ENCODE measurements at regions not wholly inside any gene's neighbourhood (a gene's known extent, or its start where the extent isn't known, plus 50 kb on each side); places are given as distances from the start of the nearest gene placed in this dataset.

GRCh38 chr7:146002431-146003078, 114.0 kb upstream of the CNTNAP2 start:
- no peaks in the 10 kb centered on the region for H3K4me1 ChIP-seq (replicated peaks in 1 of 2; ENCODE audit: control insufficient read depth in 2 of 2, insufficient read depth in 2 of 2, low read length in 2 of 2)
- FAIRE-seq = no peak
- 16% methylated on average over 8 of the region's 8 CpGs for WGBS (ENCODE audit: insufficient coverage, low coverage, missing lambda C conversion rate)
- no peak overlapping the region for H3K4me2 ChIP-seq (ENCODE audit: insufficient read depth, low read length)
- no peaks in the 10 kb centered on the region for H4K20me1 ChIP-seq (replicated peaks; ENCODE audit: control insufficient read depth, insufficient read depth, low read length)
- no peak overlapping the region for H3K9ac ChIP-seq (ENCODE audit: insufficient read depth in 1 of 2, low read depth in 2 of 2, low read length in 2 of 2)
- no peak overlapping the region for H3K4me3 ChIP-seq
- H3K79me2 ChIP-seq (ENCODE audit: control insufficient read depth, insufficient read depth, low read length) = no peaks in the 10 kb centered on the region; the same call in 2 of the 3 replicates
- no TSS peak for BruUV-seq (replicated peaks)
- intact Hi-C loops (cut with micrococcal nuclease) (no loop called here), in situ Hi-C loops (cut with MboI) (no loop called here)
- H3K36me3 ChIP-seq (ENCODE audit: control insufficient read depth, insufficient read depth, low read length) = no peaks in the 10 kb centered on the region
- H2AFZ ChIP-seq (ENCODE audit: low read depth, low read length) = no peak overlapping the region
- H3K27me3 ChIP-seq (ENCODE audit: control insufficient read depth in 2 of 2, insufficient read depth in 2 of 2, low read length in 2 of 2) = no peaks in the 10 kb centered on the region
- ChIA-PET CTCF (ENCODE audit: low intra/inter-chr PET ratio) (no interaction called here), POLR2A (no interaction called here)
- H3K9me3 ChIP-seq (replicated peaks; ENCODE audit: control insufficient read depth, insufficient read depth, low read depth, low read length) = no peaks in the 10 kb centered on the region
- no peak overlapping the region for H3K27ac ChIP-seq (ENCODE audit: extremely low read depth, low read depth, low read length)
- ATAC-seq = peak; percentile 55
- no peak for DNase-seq (ENCODE audit: extremely low read depth in 1 of 4, low spot score in 3 of 4)
- no peak for TF ChIP-seq CSDE1 (IDR thresholded peaks at IDR 0.05)
- TF ChIP-seq HES1 (IDR thresholded peaks at IDR 0.05; ENCODE audit: low read depth) = peak; percentile 31; the same call in 1 of the 2 replicates
- peak; percentile 66; the same call in 1 of the 2 replicates for TF ChIP-seq HMBOX1 (IDR thresholded peaks at IDR 0.05)
- no peak for TF ChIP-seq CBFA2T2 (conservative IDR thresholded peaks at IDR 0.05)
- TF ChIP-seq FOSL1 (tag; conservative IDR thresholded peaks at IDR 0.05) = 0 out of 2 replicates have a peak, but pooled peaks have one; percentile 13
- TF ChIP-seq BHLHE40 (IDR thresholded peaks at IDR 0.05; ENCODE audit: low read length) = peak; percentile 32; the same call in 1 of the 2 replicates
- H3K9me1 ChIP-seq (ENCODE audit: control insufficient read depth, insufficient read depth, low read length) = no peaks in the 10 kb centered on the region

Measured in K562 (cell line).